Activated T-cell treated with anti-CD3 and anti-CD28 coated beads for 1 hour (primary cell): ENCODE measurements at regions not wholly inside any gene's neighbourhood (a gene's known extent, or its start where the extent isn't known, plus 50 kb on each side); places are given as distances from the start of the nearest gene placed in this dataset.

Experiments
- DNase-seq: peaks from one replicate; pipeline ENCODE4 v3.0.0-alpha.2; 2020; ENCODE audit warnings: low read depth

DNA sequence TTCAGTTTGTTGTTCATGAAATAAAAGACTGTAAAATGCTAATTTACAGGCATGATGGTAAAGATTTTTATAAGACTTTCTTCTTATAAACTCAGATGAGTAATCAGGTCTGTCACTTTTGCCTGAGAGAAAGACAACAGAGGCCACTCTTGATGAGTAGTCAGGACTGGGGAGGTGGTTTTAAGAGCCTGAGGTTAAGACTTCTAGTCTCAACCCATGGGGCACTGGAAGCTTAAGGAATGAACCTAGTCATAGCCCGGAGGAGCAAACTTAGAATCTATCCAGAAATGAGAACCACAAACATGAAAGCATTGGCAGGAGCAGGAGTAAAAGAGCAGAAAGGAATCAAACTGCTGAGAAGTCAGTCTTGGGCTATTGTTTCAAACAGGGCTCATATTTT, 846.3 kb upstream of the ARPP21 start:
- no peak for DNase-seq

DNA sequence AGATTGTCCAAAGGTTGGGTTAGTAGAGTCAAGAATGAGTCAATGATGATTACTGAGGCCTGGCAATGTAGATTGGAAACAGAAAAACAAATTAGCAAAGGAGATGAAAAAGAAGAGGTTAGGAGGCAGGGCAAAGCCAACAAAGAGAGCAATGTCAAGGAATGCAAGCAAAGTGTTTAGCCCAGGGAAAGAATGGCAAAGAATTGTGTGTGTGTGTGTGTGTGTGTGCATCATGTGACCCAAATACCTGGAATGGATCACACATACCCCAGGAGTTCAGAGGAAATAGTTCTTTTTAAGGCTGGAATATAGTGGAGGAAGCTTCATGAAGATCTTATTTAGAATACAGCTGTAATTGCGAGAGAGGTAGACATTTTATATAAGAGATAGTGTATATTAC, 831.7 kb upstream of the ARPP21 start:
- no peak for DNase-seq

DNA sequence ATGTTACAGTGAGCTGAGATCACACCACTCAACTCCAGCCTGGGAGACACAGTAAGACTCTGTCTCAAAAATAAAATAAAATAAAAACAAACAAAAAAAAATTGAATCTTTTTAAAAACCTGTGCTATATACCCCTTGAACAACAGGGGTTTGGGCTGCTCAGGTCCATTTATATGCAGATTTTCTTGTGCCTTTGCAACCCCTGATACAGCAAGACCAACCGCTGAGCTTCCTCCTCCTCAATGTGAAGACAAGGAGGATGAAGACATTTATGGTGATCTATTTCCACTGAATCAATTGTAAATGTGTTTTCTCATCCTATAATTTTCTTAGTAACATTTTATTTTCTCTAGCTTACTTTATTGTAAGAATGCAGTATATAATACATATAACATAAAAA, 831.0 kb upstream of the ARPP21 start:
- DNase-seq = no peak

DNA sequence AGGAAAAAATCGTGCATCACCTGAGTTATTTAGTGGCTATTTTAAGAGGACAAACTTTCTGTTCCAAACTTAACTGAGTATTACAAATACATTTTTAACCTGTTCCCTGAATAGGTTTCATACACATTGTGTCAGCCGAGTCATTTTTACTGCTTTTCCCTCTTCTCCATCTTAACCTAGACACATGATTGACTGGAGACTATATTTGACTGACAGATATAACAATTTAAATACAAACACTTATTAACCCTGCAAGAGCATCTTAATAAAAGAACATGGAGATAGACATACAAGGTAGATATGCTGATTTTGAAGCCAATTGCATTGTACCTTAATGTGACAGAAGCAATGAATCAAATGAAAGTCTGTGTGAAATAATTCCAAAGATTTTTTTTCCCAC, 810.5 kb upstream of the ARPP21 start:
- DNase-seq = no peak

DNA sequence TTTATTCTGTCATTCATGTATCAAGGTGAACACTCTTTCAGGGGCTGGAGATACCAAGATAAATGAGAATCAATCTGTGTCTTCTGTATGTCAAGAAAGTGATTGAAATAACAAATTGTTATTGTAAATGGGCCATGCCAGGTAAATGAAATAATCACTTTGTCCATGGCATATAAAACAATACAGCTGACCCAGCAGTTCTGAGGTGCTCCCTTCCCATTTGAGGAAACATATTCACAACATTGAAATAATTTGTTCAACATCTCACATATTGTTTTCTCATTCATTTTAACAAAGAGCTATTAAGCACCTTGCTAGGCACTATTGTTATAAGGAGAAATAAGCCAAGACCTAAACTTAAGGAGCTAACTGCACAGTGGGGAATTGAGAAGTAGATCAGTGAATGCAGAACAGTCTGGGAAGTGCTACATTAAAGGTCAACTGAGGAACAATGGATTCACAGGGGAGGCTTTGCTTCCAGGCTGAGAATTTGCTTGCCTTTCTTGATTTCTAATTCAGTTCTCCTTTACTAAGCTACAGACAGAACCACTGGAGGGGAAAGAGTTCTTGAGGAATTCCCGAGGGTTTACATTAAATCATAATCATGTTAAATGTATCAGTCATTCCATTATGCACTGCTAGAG, 806.3 kb upstream of the ARPP21 start:
- DNase-seq = no peak

DNA sequence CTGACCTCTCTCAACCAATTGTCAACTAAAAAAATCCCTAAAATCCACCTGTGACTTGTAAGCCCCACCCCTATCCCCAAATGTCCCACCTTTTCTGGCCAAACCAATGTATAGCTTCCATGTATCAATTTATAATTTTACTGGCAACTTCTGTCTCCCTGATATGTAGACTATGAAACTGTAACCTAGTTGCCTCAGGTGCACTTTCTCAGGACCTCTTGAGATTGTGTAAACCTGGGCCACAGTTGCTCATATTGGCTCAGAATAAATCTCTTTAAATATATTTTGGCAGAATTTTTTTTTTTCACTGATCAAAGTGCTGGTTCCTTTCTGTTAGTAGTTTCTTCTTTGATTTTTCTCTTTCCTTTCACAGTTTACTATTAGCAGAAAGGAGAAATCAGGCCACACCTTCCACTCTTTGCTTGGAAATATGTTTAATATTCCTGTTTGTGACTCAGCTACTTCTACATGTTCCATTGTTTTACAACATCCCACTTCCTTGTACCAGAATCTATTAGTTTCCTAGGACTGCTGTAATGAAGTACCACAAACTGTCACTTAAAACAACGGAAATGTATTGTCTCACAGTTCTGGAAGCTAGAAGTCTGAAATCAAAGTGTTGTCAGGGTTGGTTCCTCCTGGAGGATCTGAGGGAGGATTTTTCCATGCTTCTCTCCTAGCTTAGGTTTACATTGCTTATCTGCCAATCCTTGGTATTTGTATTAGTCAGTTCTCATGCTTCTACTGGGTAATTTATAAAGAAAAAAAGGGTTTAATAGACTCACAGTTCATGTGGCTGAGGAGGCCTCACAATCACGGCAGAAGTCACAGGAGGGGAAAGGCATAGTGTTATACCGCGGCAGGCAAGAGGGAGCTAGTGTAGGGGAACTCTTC, 801.2 kb upstream of the ARPP21 start:
- DNase-seq = no peak

DNA sequence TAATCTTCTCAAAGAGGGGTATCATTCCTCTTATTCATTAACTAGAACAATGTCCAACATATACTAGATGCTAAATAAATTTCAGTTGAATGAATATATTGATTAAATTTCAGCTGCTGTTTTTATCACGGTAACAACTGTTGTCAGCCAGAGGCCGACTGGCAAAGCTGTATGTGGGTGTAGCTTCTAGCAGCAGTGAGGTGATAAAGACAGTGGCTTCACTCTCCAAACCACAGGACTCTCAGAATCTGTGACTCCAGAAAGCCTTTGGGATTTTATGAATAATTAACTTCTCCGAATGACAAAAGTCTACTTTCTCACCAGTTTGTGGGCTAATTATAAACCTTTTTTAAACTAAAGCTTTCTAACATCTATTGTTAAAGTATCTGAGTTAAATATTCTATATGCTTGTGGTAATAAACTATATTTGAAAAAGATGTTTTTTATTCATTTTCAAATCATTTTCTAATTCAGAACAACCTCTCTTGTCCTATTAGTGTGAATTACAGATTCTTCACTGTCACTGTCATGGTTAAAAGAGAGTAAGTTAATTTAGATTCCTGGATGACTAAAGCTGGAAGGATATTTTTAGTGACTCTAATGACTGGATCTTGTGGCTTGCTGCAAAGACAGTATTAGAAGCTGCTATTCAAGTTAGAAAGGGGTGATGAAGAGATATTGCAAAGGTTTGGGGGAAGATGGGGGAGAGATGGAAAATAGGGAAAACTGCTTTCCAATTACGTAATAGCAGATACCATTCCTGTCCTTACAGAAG, 796.4 kb upstream of the ARPP21 start:
- no peak for DNase-seq

DNA sequence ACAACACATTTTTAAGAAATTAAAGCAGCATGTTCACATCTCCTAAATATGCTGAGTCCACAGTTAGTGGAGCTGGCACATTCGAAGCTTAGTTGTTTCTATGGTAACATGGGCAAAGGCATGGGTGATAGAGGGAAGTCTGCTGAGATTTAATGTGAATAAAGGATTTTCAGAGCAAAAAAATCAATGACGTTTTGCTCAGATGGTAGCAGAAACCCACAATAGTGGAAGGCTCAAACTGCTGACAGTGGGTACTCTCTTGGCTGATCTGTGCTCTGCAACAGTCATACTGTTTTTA, 795.1 kb upstream of the ARPP21 start:
- no peak for DNase-seq

DNA sequence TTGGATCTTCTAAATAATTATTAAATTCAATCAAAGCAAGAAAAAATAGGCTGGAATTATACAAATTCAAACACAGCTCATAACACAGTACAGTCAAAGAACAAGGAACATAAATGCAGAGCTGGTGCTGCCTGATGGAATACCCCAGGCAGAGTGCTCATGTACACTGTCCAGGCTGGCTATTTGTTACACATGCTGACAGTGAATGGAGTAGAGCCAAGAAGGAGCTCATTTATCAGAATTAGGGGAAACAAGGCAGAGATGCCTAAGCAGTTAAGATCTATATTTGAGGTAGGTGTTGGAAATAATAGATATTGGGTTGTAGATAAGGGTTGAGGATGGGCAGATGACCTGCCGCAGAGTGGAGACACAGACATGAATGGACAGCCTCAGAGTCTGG, 788.2 kb upstream of the ARPP21 start:
- DNase-seq = no peak

DNA sequence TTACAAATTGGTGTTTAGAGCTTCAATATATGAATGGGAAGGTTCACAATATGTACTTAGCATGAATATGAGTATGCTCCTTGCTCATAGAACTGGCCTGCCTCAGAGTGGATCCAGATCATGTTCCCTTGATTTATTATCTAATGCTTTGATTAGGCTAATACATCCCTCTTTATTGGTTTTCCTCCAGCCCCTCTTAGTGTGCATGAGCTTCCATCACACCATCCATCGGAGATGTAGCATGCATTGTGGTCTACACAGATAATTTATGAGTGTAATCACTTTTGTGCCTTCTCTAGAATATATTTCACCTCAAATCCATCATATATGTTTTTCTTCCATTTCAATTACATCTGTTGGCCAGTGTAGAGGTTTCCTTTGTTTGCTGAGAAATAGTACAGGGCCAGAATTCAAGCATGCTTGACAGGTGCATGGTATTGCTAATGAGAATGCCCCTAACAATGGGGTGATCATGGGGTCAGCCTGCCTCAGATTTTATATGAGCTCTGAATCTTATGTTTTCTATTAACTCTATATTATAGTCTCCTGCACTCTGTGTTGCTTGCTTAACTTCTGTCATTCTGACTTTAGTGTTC, 786.4 kb upstream of the ARPP21 start:
- DNase-seq = no peak

DNA sequence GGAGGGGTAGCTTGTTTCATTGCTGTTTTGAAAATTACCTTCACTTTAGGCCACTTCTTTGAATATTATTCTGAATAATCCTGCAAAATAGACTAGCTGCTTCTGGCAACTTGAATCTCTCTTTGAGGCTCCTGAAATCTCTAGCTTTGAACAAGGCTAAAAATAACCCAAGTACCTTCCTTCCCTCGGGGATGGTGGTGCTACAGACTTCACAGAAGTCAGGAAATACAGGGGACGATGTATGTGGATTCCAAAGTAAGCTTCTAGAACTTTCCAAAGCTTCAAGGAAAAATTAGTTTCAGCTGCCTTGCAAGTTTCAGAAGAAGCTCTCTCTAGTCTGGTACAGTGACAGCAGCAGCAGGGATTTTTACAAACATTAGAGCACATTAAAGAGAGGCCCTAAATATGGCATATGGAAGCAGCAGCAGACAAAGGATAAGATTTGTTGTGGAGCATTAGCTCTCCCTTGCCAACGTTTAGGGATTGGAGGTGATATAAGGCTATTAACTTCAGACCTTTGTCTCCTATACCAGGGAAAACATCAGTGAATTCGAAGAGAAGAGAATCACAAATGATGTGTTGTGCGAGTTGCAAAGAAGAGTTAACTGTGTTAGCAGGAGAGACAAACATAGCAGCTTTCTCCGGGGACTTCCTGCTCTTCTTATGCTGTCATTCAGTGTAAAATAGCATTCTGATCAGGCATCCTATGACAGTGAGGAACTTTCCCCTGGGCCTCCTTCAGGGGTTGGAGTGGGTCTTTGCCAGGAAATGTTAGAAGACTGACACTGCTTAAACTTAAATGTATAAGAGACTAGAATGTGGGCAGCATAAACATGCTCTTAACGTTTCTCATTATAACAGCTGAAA, 783.0 kb upstream of the ARPP21 start:
- DNase-seq = no peak

DNA sequence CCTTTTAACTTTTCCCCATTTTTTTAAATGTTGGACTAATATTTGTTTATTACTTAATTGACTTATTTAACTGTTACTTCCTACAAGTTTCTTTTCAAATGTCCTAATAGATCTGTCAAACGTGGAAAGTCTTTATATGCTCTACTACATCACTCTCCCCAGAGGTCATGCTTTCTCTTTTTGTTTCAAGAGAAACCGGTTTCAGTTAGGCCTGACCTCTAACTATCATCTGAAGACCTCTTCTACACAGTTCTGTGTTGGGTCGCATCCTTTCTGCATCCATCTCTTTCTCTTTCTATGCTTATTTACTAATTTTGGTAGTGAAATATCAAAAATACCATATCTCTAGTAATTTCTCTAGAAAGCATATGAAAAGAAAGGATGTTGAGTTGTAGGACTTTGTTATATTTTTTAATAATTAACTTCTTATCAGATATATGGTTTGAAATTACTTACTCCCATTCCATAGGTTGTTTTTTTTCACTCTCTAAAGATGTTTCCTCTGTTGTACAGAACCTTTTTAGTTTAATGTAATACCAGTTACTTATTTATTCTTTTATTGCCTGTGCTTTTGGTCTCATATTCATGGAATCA, 781.2 kb upstream of the ARPP21 start:
- DNase-seq = no peak

DNA sequence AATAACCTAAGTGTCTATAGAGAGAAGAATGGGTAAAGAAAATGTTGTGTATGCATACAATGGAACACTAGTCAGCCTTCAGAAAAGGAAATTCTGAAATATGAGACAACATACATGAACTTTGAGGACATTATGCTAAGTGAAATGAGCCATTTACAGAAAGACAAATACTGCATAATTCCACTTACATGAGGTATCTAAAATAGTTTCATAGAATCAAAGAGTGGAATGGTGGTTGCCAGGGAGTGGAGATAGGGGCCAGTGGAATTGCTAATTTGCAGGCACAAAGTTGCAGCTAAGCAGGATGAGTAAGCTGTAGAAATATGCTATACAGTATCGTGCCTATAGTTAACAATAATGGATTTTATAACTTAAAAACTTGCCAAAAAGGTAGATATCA, 779.6 kb upstream of the ARPP21 start:
- no peak for DNase-seq

DNA sequence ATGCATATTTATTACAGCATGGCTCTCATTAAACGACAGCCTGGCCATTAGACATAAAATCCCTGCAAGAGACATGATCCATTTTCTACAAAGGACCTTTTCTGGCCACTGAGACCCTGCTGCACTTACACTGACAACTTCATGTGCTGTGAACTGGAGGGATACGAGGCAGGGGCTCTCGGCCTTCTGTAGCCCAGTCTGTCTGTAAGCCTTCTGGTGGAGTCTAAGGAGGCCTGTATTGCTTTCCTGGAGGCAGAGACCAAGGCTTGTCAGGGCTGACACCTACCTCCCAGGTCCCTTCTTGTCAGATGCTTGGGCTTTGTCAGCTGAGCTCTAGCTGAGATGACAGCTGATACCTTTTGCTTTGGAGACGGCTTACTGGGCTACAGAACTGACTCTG, 776.9 kb upstream of the ARPP21 start:
- DNase-seq = no peak

DNA sequence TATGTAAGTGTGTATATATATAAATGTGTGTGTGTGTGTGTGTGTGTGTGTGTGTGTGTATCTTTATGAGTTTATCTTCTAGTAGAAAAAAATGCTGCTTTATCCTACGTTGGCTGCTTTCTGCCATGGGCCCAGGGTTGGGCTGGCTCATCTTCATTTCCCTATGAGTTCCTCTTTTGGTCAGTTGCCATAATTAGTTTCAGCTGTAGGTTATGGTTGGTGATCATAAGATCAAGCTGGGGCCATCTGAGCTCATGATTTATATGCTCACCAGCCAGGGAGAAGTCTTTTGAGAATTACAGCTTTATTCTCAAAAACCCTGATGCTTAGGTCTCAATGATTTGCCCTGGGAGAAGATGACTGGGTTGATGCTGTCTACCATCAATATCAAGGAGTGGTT, 775.8 kb upstream of the ARPP21 start:
- DNase-seq = no peak

DNA sequence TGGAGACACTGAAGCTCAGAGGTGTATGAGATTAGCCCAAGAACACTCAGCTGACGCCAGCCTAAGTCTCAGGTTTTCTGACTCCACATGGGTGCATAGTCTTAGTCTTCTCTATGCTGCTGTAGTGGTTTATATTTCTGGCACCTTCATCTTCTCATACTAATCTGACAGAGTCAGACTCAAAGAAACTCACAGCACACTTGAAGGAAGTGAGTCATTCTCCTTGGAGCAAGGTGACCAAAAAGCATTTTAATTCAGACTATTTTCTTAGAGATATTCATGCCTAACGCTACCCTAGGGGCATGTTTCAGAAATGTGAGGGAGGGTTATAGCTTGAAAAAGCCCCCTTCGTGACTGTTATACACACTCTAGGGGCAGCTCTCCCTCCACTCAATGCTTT, 775.3 kb upstream of the ARPP21 start:
- no peak for DNase-seq

DNA sequence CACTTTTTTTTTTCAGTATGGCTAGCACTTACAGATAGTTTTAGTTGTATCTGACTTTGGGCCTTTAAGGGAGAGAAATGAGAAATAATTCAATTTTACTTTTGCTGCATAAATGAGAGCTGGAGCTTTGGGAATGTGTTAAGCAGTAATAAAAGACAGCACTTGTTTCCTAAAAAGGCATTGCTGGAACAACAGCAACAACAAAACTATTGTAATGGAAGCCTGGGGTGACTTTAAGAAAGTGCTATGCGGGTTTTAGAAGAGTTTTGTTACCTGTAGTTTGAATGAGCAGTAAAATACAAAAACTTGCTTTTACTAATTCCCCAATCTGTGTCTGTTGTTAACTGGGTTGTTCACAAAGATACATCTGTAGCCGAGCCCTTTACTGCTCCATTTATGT, 774.0 kb upstream of the ARPP21 start:
- no peak for DNase-seq

DNA sequence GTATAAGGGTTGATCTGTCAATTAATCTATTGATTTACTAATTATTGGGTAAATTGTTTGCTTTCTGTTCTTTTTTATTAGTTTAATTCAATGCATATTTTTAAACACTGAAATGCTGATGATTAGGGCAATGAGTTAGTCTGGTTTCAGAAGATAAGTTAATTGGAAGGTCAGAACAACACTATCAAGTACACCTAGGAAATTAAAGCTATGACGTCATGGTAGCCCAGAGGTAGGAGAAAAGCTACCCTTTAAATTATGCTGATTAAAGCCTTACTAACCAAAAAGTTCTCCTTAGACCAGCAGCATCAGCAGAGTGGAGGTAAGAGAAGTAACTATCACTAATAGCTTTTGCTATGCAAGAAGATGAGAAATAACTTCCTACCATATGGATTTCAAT, 770.4 kb upstream of the ARPP21 start:
- DNase-seq = no peak

DNA sequence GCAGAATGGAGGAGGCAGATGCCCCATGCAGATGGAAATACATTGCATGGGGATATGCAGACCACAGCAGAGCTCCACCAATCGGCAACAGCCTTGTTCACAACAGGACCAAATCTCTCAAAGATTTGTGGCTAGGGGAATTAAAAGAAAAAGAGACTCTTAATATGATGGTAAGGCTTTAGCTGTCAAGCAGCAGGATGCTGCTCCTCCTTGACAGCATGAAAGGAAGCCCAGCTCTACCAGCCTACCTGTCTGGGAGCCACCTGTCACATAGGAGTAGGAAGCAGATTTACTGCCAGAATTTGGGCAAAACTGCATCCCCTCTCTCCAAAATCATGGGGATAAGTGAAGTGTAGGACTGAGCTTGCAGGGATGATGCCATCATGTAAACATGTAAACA, 769.6 kb upstream of the ARPP21 start:
- DNase-seq = no peak

DNA sequence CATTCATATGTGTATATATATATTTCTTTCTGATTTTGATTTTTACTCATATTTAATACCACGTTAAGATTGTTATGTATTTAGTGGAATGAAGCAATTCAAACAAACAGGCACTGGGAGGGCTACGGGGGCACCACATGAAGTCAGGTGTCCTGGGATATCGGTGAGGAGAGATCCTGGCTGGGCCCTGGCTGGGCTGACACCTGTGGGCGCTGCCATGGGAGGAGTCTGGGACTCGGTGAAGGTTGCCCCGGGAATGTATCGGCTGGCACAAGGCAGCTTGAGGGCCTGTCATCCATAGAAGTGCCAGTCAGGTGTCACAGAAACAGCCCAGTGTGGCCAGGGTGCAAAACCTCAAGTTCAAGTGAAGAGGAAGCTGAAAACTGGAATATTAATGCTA, 766.9 kb upstream of the ARPP21 start:
- DNase-seq = no peak

DNA sequence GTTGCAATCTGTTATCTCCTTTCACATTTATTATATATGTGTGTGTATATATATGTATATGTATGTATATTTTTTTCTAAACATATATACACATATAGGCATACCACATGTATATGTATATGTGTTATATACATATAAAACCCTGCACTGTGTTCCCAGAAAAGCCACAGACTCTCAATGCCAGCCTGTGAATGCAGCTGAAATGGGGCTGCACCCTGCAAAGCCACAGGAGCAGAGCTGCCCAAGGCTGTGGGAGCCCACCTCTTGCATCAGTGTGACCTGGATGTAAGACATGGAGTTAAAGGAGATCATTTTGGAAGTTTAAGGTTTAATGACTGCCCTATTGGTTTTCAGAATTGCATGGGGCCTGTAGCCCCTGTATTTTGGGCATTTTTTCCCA, 762.3 kb upstream of the ARPP21 start:
- no peak for DNase-seq

DNA sequence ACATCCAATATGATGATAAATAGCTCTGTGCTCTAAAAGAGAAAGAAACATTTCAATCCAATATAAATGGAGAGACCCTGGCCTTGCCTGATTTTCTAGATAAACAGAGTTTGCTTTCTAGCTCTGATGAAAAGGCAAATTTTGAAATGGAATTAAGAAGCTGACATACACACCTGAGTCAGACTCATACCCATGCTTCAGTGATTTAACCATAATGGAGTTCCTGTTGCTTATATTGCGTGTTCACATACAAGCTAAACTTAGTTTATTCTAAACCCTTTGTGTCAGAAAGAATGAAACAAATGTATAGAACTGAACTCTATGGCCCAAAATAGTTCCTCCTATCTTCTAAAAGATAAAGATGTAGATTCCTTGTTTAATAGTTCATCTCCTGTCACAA, 760.8 kb upstream of the ARPP21 start:
- no peak for DNase-seq
